PC-9 (cell line): ENCODE measurements at regions not wholly inside any gene's neighbourhood (a gene's known extent, or its start where the extent isn't known, plus 50 kb on each side); places are given as distances from the start of the nearest gene placed in this dataset.

ENCODE experiments used
- BruUV-seq: library from RNA; stranded (reverse); fragments of 400-500 nt; replicated peaks from 2 replicates; lab custom pipeline; 2021; lab: Mats Ljungman, UMichigan
- CTCF ChIA-PET: fragments of 300-600 bp; sonication (Branson Sonifier 250); formaldehyde crosslinking; loops from one replicate; lab custom pipeline; 2022; ENCODE audit warnings: antibody characterized with exemption; lab: Charles Lee
- POLR2A ChIA-PET: fragments of 300-600 bp; sonication (Branson Sonifier 250); formaldehyde crosslinking; loops from one replicate; lab custom pipeline; 2022; ENCODE audit warnings: antibody characterized with exemption; ENCODE audit not compliant: unreplicated experiment; lab: Charles Lee
- DNase-seq, 2 experiments: peaks; one replicate each; pipeline versions ENCODE4 v3.0.0 to v3.0.0-alpha.2; 2015 to 2022; ENCODE audit warnings: mixed read lengths in 1 of 2
- H2AFZ ChIP-seq: fragments of 200-600 bp; sonication (generic); 2 replicates; pipeline ENCODE4 v1.8.1; 2017; ENCODE audit warnings: antibody characterized with exemption
- H3F3A ChIP-seq: fragments of 200-600 bp; sonication (generic); 2 replicates; pipeline ENCODE4 v1.8.1; 2017; ENCODE audit warnings: antibody characterized with exemption, mild to moderate bottlenecking, low read depth; ENCODE audit not compliant: insufficient read depth
- H3K27ac ChIP-seq: fragments of 200-600 bp; sonication (generic); 2 replicates; pipeline ENCODE4 v1.6.1; 2016; ENCODE audit warnings: mixed run types
- H3K27me3 ChIP-seq: fragments of 200-600 bp; sonication (generic); 2 replicates; pipeline ENCODE4 v1.6.1; 2016; ENCODE audit warnings: low read depth, mixed run types; ENCODE audit not compliant: insufficient read depth
- H3K36me3 ChIP-seq: fragments of 200-600 bp; sonication (generic); 2 replicates; pipeline ENCODE4 v1.6.1; 2016; ENCODE audit warnings: low read depth, mixed run types
- H3K4me1 ChIP-seq: fragments of 200-600 bp; sonication (generic); replicated peaks from 2 replicates; pipeline ENCODE4 v1.6.1; 2016; ENCODE audit warnings: mixed run types; ENCODE audit not compliant: insufficient read depth
- H3K4me2 ChIP-seq: fragments of 200-600 bp; sonication (generic); 2 replicates; pipeline ENCODE4 v1.6.1; 2017; ENCODE audit warnings: mixed run types
- H3K4me3 ChIP-seq: fragments of 200-600 bp; sonication (generic); 2 replicates; pipeline ENCODE4 v1.6.1; 2016; ENCODE audit warnings: mixed run types
- H3K79me2 ChIP-seq: fragments of 200-600 bp; sonication (generic); 2 replicates; pipeline ENCODE4 v1.6.1; 2017; ENCODE audit warnings: low read depth, mixed run types
- H3K9me2 ChIP-seq: fragments of 200-600 bp; sonication (generic); 2 replicates; pipeline ENCODE4 v1.8.1; 2017; ENCODE audit warnings: mild to moderate bottlenecking; ENCODE audit not compliant: insufficient read depth
- H3K9me3 ChIP-seq: fragments of 200-600 bp; sonication (generic); 2 replicates; pipeline ENCODE4 v1.8.1; 2016; ENCODE audit warnings: low read depth; ENCODE audit not compliant: insufficient read depth
- H4K20me1 ChIP-seq: fragments of 200-600 bp; sonication (generic); 2 replicates; pipeline ENCODE4 v1.8.1; 2017; ENCODE audit not compliant: insufficient read depth
- EZH2 ChIP-seq: fragments of 200-600 bp; sonication (generic); IDR thresholded peaks from 2 replicates; pipeline ENCODE4 v1.8.0; 2017; ENCODE audit warnings: antibody characterized with exemption, low read depth
- intact Hi-C: fragments of 100-400 bp; cut with micrococcal nuclease; formaldehyde crosslinking; loops from one replicate; pipeline ENCODE4 v1.10.0; 2022; ENCODE audit not compliant: unreplicated experiment
- TF ChIP-seq, protein P1 (sequence below): fragments of 200-600 bp; sonication (generic); conservative IDR thresholded peaks from 2 replicates; pipeline ENCODE4 v1.6.1; 2017; ENCODE audit warnings: mixed run types, antibody characterized with exemption, mild to moderate bottlenecking, moderate library complexity

DNA sequence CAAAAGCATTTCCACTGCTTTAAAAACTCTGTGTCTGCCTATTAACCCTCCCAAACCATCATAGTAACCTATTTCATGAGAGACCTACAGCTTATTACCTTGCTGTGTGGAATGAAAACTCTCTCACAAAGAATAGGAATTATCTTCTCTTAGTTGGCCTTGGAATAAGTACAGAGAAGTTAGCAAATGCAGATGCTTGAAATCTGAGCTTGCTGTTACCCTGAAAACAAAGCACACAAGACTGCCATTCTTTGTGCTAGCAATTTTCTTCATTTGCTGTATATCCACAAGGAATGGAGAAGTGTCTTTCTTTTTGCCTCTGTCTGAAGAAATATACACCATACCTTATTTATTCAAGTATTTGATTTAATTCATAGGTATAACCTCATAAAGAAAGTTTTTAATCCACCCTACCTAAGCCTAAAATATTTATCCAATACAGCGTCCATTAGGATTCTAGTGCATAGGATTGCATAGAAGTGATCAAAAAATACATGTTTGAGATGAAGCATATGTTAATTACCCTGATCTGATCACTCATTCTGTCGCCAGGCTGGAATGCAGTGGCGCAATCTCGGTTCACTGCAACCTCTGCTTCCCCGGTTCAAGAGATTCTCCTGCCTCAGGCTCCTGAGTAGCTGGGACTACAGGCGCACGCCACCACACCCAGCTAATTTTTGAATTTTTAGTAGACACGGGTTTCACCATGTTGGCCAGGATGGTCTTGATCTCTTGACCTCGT lies 451.1 kb downstream of the LTN1 start:
- no peaks in the 10 kb centered on the region for H4K20me1 ChIP-seq
- H2AFZ ChIP-seq: no peak overlapping the region
- POLR2A ChIA-PET: no interaction called here
- BruUV-seq: no TSS peak
- H3K27me3 ChIP-seq: no peaks in the 10 kb centered on the region
- no peak overlapping the region for H3K4me2 ChIP-seq
- no peak overlapping the region for H3K27ac ChIP-seq
- H3K9me3 ChIP-seq: no peaks in the 10 kb centered on the region
- H3K36me3 ChIP-seq: no peaks in the 10 kb centered on the region
- TF ChIP-seq EZH2: no peak
- TF ChIP-seq, protein P1, sequence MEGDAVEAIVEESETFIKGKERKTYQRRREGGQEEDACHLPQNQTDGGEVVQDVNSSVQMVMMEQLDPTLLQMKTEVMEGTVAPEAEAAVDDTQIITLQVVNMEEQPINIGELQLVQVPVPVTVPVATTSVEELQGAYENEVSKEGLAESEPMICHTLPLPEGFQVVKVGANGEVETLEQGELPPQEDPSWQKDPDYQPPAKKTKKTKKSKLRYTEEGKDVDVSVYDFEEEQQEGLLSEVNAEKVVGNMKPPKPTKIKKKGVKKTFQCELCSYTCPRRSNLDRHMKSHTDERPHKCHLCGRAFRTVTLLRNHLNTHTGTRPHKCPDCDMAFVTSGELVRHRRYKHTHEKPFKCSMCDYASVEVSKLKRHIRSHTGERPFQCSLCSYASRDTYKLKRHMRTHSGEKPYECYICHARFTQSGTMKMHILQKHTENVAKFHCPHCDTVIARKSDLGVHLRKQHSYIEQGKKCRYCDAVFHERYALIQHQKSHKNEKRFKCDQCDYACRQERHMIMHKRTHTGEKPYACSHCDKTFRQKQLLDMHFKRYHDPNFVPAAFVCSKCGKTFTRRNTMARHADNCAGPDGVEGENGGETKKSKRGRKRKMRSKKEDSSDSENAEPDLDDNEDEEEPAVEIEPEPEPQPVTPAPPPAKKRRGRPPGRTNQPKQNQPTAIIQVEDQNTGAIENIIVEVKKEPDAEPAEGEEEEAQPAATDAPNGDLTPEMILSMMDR: no peak
- no peaks in the 10 kb centered on the region for H3K79me2 ChIP-seq
- H3K4me3 ChIP-seq: no peak overlapping the region
- DNase-seq: no peak
- H3K9me2 ChIP-seq: no peaks in the 10 kb centered on the region
- no peaks in the 10 kb centered on the region for H3F3A ChIP-seq
- H3K4me1 ChIP-seq: no peaks in the 10 kb centered on the region
- CTCF ChIA-PET: no interaction called here
- intact Hi-C loops: no loop called here

DNA sequence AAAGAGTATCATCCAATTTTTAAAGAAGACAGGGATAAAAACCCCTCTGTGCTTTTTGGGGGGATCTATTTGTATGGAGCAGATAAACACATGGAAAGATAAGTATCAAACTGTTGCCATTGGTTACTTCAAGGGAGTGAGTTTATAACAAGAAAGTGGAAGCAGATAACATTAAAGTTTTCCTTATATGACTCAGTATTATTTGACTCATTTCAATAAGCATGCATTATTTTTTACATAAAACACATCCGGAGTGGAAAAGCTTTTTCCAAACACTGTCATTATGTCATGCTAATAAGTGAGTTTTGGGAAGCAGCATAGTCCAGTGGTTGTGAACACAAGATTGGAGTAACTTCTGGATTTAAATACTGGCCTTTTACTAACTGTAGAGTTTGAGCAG lies 452.2 kb downstream of the LTN1 start:
- no peak for DNase-seq
- Histone ChIP-seq H3K27ac (no peak overlapping the region), H3F3A (no peaks in the 10 kb centered on the region), H3K4me2 (no peak overlapping the region), H2AFZ (no peak overlapping the region), H3K9me2 (no peaks in the 10 kb centered on the region), H3K27me3 (no peaks in the 10 kb centered on the region), H3K79me2 (no peaks in the 10 kb centered on the region), H3K36me3 (no peaks in the 10 kb centered on the region), H4K20me1 (no peaks in the 10 kb centered on the region), H3K4me3 (no peak overlapping the region), H3K4me1 (no peaks in the 10 kb centered on the region), H3K9me3 (no peaks in the 10 kb centered on the region)
- intact Hi-C loops: no loop called here
- TF ChIP-seq, protein P1: no peak
- TF ChIP-seq EZH2: no peak
- POLR2A ChIA-PET: no interaction called here
- BruUV-seq: no TSS peak
- CTCF ChIA-PET: no interaction called here

DNA sequence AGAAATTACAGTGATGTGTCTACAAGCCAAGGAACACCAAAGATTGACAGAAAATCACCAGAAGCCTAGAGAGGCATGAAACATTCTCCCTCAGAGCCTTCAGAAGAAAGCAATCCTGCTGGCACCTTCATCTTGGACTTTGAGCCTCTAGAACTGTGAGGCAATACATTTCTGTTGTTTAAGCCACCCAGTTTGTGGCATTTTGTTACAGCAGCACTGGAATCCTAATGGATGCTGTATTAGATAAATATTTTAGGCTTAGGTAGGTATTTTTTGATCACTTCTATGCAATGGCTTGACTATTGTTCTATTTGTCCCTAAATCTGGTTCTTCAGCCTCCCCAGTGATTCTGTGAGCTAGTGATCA lies 453.1 kb downstream of the LTN1 start:
- no TSS peak for BruUV-seq
- no peak overlapping the region for H2AFZ ChIP-seq
- POLR2A ChIA-PET: no interaction called here

More for the DNA sequence above, 453.1 kb downstream of the LTN1 start:
- Histone ChIP-seq H3K9me2 (no peaks in the 10 kb centered on the region), H3K9me3 (no peaks in the 10 kb centered on the region), H3K27ac (no peak overlapping the region), H3K4me3 (no peak overlapping the region), H3K4me1 (no peaks in the 10 kb centered on the region), H3K79me2 (no peaks in the 10 kb centered on the region), H4K20me1 (no peaks in the 10 kb centered on the region), H3K36me3 (no peaks in the 10 kb centered on the region), H3F3A (no peaks in the 10 kb centered on the region), H3K4me2 (no peak overlapping the region), H3K27me3 (no peaks in the 10 kb centered on the region)
- TF ChIP-seq, protein P1: no peak
- no peak for TF ChIP-seq EZH2
- intact Hi-C loops: no loop called here
- DNase-seq: no peak
- CTCF ChIA-PET: no interaction called here
